Hypothalamus (tissue), 51 donors: ENCODE measurements at regions not wholly inside any gene's neighbourhood (a gene's known extent, or its start where the extent isn't known, plus 50 kb on each side); places are given as distances from the start of the nearest gene placed in this dataset.

Source experiments
- DNase-seq, 51 donors: peaks; one replicate each; lab custom pipeline; 2025; lab: John Stamatoyannopoulos, UW

GRCh38 chr11:79683930-79684329 is 243.1 kb upstream of the TENM4 start:
- DNase-seq: no peak

DNA sequence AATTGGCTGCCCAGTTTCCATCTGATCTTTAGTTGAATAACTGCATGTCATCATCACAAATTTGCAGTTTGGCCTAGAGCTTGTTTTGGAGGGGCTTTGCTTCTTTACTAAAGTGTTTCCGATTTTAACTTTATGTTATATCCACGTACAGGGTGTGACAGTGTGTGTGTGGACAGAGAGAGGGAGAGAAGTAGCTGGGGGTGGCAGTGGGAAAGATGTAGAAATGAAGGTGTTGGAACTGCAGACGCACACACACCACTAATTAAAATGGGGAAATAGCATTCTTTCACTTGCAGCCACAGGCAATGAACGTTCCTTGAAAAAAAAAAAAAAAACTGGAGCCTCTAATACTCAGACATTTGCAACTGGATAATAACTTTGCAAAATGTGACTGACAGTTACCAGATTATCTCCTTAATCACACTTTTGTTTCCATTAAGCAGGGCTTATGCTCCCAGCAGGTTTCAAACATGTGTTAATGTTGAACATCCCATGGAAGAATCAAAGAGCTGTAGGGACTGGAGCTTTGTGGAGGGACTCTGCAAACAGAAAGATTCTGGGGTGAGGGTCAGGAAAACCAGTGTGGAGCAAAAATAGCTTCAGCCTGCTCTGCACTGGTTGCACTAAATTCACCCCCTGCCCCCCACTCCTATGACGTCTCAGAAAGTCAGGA is 238.1 kb upstream of the TENM4 start:
- DNase-seq: no peak

- no peak for DNase-seq
Measured at GRCh38 chr11:79676396-79676795, 235.6 kb upstream of the TENM4 start.

GRCh38 chr11:79675081-79675480 is 234.3 kb upstream of the TENM4 start:
- DNase-seq: no peak

DNA sequence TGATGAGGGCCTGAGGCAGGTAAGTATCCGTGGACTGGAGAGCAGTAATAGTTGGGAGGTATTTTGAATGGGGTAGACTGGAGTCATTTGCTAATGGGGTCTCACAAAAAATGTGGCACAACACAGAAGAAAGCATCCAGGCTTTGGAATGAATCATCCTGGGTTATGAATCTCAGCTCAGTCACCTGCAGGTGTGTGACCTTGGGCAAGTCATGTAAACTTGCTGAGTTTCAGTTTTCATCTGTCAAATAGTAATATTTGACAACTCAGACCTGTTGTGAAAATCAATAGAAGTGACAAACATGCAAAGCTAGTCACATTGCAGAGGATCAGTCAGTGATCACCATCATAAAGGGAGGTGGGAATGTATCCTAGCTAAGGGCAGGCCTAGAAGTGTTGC is 232.0 kb upstream of the TENM4 start:
- DNase-seq: no peak

DNA sequence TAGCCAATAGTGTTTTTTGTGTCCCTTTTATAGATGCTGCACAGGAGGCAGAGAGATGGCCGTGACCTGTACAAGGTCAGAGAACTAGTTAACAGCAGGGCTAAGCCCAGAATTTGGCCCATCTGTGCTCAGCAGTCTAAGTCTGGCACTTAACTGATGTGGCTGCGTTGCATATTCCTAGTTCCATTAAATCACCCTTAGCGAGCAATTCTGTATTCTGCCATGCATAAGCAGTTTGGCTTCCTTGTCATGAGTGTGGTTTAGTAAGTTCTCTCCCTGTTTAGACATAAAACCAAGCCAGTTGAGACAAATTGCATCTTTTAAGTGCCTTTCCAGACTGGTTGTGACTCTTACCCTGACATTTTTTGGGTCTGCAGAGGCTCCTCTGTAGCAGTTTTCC is 230.6 kb upstream of the TENM4 start:
- no peak for DNase-seq

DNA sequence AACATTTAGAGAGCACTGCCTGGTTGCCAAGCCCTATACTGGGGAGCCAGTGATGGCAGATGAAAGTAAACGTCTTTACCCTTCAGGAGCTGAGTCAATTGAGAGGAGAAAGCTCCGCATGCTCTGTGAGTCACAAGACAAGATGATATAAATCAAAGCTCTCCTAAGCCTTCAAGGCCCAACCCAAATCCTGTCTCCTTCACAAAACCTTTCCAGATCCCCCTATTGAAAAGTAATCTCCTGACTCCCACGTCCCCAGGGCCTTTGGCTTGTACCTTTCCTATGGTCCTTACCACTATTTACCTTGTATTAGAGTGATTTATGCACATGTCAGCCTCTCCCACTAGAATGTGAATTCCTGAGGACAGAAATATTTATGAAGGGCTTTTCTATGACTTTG is 230.1 kb upstream of the TENM4 start:
- no peak for DNase-seq

- DNase-seq: no peak
Measured at GRCh38 chr11:79668575-79668974, 227.7 kb upstream of the TENM4 start.

- no peak for DNase-seq
Measured at GRCh38 chr11:79667380-79667779, 226.6 kb upstream of the TENM4 start.

DNA sequence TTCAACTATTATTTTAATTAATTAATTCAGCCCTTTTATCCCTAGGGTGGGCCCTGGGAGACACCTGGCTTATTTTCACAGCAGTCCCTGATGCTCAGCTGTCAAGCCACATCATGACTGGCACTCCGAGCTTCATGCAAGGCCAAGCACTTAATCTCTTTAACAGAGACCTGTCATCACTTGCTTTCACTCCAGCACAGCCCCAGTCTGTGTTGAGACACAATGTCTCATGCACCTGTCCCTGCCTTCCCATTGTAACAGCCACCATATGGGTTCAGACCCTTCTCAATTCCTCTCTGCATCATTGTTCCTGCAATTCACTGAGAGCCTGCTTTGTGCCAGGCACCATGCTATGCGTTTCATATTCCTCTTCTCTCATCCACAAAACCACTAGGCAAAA is 222.2 kb upstream of the TENM4 start:
- no peak for DNase-seq

DNA sequence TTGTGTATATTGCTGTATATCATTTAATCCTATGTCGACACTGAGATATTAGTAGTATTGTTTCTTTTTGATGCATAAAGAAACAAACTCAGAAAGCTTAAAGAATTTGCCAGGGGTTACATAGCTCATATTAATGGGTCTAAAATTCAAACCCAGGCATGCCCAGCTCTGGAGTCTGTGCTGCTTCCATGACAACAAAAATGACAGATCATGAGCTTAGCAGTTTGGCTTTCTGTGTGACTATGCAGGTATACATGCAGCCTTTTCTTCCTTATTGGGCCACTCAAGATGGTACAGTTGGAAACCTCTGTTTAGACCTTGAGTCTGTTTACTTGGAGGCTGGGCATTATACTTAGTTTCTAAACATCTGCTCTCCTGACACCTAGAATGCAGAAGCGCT is 220.5 kb upstream of the TENM4 start:
- no peak for DNase-seq

DNA sequence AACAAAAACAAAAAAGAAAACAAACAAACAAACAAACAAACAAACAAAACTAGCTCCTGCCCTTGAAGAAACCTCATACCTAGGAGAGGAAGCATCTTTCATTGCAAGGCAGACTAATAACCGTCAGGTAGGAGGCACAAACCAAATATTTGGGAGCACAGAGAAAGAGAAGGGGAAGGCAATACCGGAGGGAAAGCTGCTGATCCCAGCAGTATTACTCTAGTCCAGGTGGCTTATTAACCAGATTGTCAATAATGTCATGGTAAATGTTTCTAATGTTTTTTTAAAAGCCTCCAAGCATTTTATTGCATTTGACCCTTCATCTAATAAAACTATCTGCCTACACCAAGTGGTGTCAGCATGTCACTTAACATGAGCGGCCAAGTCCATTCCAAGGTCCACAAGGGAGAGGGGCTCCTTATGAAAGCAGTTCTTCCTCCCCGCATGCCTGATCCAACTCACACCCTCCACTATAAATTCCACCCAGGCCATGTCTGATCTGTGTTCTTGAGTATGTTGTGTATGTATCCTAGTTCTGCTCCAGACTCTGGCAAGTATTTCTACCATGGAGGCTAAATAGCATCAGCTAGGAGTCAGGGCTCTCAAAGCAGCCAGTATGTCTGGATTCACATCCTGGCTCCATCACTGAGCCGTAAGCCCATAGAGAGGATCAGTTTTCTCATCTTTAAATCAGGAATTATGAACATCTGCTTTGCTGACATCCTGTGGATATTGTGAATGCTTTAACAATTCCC is 208.1 kb upstream of the TENM4 start:
- no peak for DNase-seq

GRCh38 chr11:79637219-79637618 is 196.4 kb upstream of the TENM4 start:
- peak in 1 of 51 donors; percentile 1 for DNase-seq

DNA sequence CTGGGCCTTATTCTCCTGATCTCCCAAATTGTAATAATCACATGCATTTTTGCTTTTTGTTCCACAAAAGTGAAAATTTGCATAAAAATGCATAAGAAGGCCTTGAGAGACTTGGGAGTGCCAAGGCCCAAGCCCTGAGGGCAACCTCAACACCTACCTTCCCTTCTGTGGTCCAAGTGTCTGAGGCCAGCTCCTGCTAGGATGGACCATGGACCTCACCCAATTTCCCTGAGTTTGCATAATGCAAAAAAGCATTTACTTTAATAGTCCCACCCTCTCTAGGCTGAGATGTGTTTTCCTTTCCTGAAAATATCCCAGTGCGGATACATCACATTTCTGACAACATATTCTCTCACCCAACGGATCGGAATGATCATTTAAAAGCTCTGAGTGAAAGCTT is 194.1 kb upstream of the TENM4 start:
- DNase-seq: no peak

GRCh38 chr11:79627281-79627680 is 186.5 kb upstream of the TENM4 start:
- no peak for DNase-seq

DNA sequence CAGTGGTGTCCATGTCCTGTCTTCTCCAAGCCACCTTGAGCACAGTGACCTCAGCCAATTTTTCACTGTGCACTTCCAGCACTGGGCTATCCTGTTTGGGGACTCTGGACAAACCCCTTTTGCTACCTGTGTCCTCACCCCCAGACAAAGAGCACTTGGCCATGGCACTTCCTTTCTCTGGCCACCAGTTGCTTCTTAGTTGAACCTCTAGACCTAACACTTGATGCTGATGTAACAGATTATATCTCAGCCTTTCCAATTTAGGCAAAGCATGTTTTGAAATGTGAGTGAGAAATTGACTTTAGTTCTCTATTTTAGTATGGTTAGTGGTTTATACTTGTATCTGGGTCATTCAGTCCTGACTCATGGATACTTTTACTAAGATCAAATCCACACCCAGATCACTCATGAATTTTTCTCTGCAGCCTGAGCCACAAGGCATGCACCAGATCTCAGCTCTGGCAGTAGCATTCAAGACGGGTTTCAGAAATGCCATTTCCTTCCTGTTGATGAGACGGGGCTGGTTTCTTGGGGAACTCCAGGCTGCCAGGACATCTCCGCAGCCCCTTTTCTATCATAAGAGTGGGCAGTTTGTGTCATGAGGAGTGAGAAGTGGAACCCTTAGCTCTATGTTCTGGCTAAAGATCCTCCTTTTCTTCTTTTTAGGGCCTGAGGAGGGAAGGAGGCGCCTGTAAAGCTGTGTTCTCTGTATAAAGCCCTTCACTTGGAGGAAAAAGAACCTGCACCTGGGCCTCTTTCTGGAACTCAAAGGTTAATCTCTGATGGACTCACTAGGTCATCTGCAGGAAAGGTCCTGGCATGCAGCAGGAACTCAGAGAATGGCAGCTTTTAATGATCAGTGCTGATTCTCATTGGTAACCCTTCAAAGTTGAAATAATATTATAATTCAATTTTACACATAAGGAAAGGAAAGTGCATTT is 185.6 kb upstream of the TENM4 start:
- no peak for DNase-seq

DNA sequence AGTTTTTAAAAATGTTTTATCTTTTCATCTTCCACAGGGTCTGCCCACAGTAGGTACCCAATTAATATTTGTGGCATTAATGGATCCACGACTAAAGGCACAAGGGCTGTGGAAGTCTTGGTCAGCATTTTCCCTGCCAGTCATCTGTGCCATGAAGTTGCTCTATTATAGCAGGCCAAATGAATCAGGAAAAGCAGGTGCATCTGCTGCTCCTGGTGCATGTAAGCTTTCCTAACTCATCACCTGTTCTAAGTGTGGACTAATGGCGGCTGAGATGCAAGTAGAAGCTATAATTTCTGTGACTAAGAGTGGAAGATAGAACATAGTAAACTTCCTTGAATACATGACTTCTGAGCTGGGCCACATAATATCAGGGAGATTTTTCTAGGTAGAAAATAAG is 182.5 kb upstream of the TENM4 start:
- no peak for DNase-seq

DNA sequence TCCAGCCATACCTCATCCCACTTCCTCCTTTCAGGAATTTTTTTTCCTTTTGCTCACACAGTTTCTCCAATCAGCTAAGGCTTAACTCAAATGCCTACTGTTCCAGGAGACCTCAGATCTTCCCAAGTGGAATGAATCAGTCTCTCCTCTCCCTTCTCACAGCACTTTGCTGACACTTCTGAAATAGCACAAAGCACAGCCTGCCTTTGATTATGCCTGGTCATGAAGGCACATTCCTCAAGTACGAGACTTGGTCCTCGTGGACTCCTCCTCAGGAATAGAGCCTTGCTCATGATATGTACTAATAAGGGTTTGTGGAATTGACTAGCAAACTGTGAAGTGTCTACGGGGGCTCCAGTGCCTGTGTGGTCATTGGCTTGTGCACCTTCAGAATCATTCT is 176.7 kb upstream of the TENM4 start:
- no peak for DNase-seq

DNA sequence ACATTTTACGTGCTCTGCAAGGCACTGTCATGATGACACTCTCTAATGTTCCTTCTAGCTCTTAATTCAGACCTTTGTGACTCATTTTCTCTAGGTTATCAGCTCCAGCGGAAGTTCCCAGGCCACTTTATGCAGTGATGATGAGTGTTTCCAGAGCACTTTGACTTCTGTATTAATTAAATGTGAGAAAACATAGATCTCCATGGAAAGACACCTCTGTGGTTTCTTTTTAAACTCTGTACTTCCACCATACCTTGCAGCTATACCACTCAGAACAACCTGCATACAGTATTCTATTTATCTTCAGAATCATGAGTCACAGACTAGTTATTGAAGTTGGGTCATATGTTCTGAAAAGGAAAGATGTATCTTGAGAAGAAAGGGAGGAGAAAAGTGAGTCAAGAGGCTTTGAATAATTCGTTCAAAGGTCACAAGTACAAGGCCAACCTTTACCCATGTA is 175.6 kb upstream of the TENM4 start:
- DNase-seq: no peak

DNA sequence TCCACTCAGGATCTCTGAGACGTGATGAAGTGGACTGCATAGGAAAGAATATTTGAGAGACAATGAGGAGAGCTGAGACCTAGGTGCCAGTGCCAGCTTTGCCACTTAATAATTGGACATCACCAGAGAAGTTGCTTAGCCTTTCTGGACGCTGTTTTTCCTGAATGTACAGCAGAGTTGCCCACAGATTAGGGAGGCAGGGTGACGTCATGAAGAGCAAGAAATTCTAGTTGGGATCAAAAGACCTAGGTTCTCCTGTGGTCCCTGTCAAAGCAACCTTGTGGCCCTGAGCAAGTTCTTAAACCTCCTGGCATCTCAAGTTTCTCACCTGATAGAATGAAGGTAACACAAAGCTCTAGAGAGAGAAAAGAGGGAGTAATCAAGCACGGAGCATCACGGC is 174.6 kb upstream of the TENM4 start:
- DNase-seq: no peak

DNA sequence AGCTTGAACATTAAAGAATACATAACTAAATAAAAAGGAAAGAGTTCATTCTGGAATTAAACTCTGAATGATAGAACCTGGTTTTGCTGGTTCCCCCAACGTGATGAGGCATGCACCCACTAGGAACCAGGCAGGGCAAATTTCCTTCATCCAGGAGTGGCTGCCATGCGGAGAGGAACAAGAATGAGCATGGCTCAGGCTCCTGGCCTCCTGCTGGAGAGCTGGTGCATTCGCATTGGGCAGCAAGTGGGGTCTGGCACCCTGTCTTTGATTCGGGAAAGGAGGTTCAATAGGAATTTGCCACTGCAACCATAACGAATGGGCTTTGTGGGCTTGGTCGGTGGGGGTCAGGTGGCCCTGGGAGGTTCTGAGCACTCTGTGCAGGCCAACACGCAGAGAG is 169.8 kb upstream of the TENM4 start:
- no peak for DNase-seq
